ENCODE measurements at regions not wholly inside any gene's neighbourhood (a gene's known extent, or its start where the extent isn't known, plus 50 kb on each side); places are given as distances from the start of the nearest gene placed in this dataset.

DNA sequence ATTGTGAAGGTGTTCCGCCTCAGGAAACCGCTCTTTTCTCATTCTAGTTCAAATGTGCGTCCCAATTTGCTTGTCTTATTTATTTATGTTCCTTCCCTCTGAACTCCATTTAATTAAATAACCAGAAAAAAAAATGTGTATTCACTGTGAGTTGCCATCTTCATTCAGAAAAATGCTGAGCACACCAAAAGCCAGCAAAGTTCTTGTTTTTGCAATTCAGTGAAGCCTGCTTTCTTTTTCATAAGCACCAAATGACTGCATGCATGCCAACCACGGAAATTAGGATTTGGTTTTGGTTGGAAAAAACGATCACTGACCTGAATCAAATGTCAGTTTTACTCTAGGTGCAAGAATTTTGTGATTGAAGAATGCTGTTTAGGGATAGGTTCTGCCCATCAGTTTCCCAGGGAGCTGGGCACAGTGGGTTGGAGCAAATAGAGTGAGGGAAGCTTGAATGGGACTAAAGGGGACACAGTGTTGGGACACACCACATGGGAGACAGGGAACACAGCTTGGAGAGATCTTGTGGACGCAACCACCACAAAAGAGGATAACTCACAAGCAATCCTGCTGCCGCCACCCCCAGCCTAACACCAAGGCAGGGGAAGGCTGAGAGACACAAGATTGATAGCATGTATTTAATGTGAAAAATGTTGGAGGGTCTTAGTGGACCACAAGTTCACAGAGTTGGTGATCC lies 183.4 kb upstream of the GALNT2 start:
- TF ChIP-seq YY1 (tag by site-specific recombination; IDR thresholded peaks at IDR 0.05) (no peak), ZNF510 (tag by site-specific recombination; IDR thresholded peaks at IDR 0.05; ENCODE audit: insufficient replicate concordance) (no peak)
- TF ChIP-seq, protein P1, sequence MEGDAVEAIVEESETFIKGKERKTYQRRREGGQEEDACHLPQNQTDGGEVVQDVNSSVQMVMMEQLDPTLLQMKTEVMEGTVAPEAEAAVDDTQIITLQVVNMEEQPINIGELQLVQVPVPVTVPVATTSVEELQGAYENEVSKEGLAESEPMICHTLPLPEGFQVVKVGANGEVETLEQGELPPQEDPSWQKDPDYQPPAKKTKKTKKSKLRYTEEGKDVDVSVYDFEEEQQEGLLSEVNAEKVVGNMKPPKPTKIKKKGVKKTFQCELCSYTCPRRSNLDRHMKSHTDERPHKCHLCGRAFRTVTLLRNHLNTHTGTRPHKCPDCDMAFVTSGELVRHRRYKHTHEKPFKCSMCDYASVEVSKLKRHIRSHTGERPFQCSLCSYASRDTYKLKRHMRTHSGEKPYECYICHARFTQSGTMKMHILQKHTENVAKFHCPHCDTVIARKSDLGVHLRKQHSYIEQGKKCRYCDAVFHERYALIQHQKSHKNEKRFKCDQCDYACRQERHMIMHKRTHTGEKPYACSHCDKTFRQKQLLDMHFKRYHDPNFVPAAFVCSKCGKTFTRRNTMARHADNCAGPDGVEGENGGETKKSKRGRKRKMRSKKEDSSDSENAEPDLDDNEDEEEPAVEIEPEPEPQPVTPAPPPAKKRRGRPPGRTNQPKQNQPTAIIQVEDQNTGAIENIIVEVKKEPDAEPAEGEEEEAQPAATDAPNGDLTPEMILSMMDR (tag by site-specific recombination; IDR thresholded peaks at IDR 0.05), result no peak
- TF ChIP-seq, protein P2, sequence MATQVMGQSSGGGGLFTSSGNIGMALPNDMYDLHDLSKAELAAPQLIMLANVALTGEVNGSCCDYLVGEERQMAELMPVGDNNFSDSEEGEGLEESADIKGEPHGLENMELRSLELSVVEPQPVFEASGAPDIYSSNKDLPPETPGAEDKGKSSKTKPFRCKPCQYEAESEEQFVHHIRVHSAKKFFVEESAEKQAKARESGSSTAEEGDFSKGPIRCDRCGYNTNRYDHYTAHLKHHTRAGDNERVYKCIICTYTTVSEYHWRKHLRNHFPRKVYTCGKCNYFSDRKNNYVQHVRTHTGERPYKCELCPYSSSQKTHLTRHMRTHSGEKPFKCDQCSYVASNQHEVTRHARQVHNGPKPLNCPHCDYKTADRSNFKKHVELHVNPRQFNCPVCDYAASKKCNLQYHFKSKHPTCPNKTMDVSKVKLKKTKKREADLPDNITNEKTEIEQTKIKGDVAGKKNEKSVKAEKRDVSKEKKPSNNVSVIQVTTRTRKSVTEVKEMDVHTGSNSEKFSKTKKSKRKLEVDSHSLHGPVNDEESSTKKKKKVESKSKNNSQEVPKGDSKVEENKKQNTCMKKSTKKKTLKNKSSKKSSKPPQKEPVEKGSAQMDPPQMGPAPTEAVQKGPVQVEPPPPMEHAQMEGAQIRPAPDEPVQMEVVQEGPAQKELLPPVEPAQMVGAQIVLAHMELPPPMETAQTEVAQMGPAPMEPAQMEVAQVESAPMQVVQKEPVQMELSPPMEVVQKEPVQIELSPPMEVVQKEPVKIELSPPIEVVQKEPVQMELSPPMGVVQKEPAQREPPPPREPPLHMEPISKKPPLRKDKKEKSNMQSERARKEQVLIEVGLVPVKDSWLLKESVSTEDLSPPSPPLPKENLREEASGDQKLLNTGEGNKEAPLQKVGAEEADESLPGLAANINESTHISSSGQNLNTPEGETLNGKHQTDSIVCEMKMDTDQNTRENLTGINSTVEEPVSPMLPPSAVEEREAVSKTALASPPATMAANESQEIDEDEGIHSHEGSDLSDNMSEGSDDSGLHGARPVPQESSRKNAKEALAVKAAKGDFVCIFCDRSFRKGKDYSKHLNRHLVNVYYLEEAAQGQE (tag by site-specific recombination; IDR thresholded peaks at IDR 0.05), result no peak

Measured in HEK293 (cell line).